OCI-LY1 (cell line): ENCODE measurements at regions not wholly inside any gene's neighbourhood (a gene's known extent, or its start where the extent isn't known, plus 50 kb on each side); places are given as distances from the start of the nearest gene placed in this dataset.

Experiments
- H2AFZ ChIP-seq: fragments of 200-600 bp; sonication (generic), shearing (Covaris generic); 2 replicates; pipeline ENCODE4 v1.6.0; 2014; ENCODE audit warnings: antibody characterized with exemption, mild to moderate bottlenecking, low read length
- H3F3A ChIP-seq: fragments of 200-600 bp; sonication (generic), shearing (Covaris generic); 2 replicates; pipeline ENCODE4 v1.6.0; 2014; ENCODE audit warnings: mild to moderate bottlenecking, antibody characterized with exemption, low read length, moderate library complexity; ENCODE audit not compliant: insufficient read depth
- H3K27ac ChIP-seq: fragments of 200-600 bp; sonication (generic); 2 replicates; pipeline ENCODE4 v1.5.1; 2014; ENCODE audit warnings: low read length, mixed run types, mild to moderate bottlenecking, low read depth; ENCODE audit not compliant: poor library complexity, severe bottlenecking
- H3K27me3 ChIP-seq: fragments of 200-600 bp; sonication (generic); 2 replicates; pipeline ENCODE4 v1.6.0; 2014; ENCODE audit warnings: antibody characterized with exemption, mild to moderate bottlenecking, low read length, moderate library complexity; ENCODE audit not compliant: insufficient read depth
- H3K36me3 ChIP-seq: fragments of 200-600 bp; sonication (generic); 2 replicates; pipeline ENCODE4 v1.6.1; 2014; ENCODE audit warnings: mild to moderate bottlenecking, antibody characterized with exemption, low read length, moderate library complexity, mixed read lengths; ENCODE audit not compliant: insufficient read depth
- H3K4me1 ChIP-seq: fragments of 200-600 bp; sonication (generic); 2 replicates; pipeline ENCODE4 v1.5.1; 2014; ENCODE audit warnings: mild to moderate bottlenecking, low read length, moderate library complexity; ENCODE audit not compliant: insufficient read depth, severe bottlenecking
- H3K4me2 ChIP-seq: fragments of 200-600 bp; sonication (generic), shearing (Covaris generic); 2 replicates; pipeline ENCODE4 v1.6.1; 2014; ENCODE audit warnings: low read length
- H3K4me3 ChIP-seq: fragments of 200-600 bp; sonication (generic); 2 replicates; pipeline ENCODE4 v1.5.1; 2014; ENCODE audit warnings: low read length, low read depth, mild to moderate bottlenecking, mixed read lengths; ENCODE audit not compliant: poor library complexity, severe bottlenecking
- H3K79me2 ChIP-seq: fragments of 200-600 bp; shearing (Covaris generic); 2 replicates; pipeline ENCODE4 v1.6.1; 2016; ENCODE audit warnings: mixed run types, low read length, mixed read lengths; ENCODE audit not compliant: insufficient read depth
- H3K9ac ChIP-seq: fragments of 200-600 bp; sonication (generic), shearing (Covaris generic); 2 replicates; pipeline ENCODE4 v1.6.1; 2014; ENCODE audit warnings: mild to moderate bottlenecking, low read length, mixed read lengths
- H3K9me2 ChIP-seq: fragments of 200-600 bp; sonication (generic), shearing (Covaris generic); 2 replicates; pipeline ENCODE4 v1.6.1; 2014; ENCODE audit warnings: low read depth, mild to moderate bottlenecking, low read length, mixed read lengths
- H3K9me3 ChIP-seq: fragments of 200-600 bp; shearing (Covaris generic); 2 replicates; pipeline ENCODE4 v1.6.1; 2014; ENCODE audit warnings: low read length, mixed read lengths
- H4K20me1 ChIP-seq: fragments of 200-600 bp; sonication (generic), shearing (Covaris generic); 2 replicates; pipeline ENCODE4 v1.6.0; 2016; ENCODE audit warnings: mild to moderate bottlenecking, low read length; ENCODE audit not compliant: insufficient read depth
- EZH2 ChIP-seq: fragments of 200-600 bp; sonication (generic), shearing (Covaris generic); IDR thresholded peaks from 2 replicates; pipeline ENCODE4 v1.8.0; 2017; ENCODE audit warnings: borderline replicate concordance, mixed run types, mild to moderate bottlenecking, antibody characterized with exemption, low read length, moderate library complexity, mixed read lengths
- TF ChIP-seq, protein P1 (sequence below): fragments of 200-600 bp; sonication (generic), shearing (Covaris generic); IDR thresholded peaks from 2 replicates; pipeline ENCODE4 v1.5.1; 2017; ENCODE audit warnings: mild to moderate bottlenecking, antibody characterized with exemption, low read length, moderate library complexity, mixed read lengths

DNA sequence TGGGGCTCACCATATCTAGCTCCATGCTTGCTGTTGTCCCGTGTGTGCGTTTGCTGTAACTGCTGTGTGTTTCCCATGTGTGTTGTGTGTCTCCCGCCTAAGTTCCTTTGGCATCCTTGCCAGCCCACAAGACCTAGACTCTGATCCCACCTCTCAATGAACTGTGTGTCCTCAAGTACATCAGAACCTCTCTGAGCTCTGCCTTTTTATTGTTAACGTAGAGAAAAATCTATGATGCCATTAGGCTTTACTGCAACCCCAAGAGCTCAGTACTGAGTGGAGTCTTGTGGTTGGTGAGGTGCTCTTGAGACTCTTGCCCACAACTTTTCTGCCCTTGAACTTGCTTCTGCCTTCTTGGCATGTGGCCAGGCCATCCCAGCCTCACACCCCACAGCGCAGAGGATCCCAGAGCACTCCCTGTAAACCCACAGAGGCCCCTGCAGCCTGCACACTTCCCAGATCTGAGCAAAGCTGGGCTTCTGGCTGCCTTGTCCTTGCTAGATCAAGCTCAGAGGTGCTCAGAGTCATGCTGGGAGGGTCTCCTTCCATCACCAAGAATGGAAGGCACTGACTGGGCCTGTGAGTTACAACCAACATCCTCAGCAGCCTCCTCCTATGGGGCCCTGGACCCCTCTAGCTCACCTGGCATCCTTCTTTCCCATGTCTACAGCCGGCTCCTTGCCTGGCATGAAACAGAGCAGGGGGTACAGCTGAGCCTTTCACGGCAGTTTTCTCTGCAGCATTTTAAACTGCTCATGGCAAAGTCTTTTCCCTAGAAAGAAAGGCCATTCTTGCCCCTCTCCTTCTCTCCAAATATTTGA is 643.4 kb downstream of the ACTR3B start:
- no peaks in the 10 kb centered on the region for H3K79me2 ChIP-seq
- no peak overlapping the region for H3K9ac ChIP-seq
- no peaks in the 10 kb centered on the region for H3K9me3 ChIP-seq
- no peaks in the 10 kb centered on the region for H3F3A ChIP-seq
- no peaks in the 10 kb centered on the region for H3K36me3 ChIP-seq
- no peaks in the 10 kb centered on the region for H3K4me1 ChIP-seq
- H3K27ac ChIP-seq = no peak overlapping the region
- H3K4me3 ChIP-seq = no peak overlapping the region
- H3K4me2 ChIP-seq = no peak overlapping the region
- H3K27me3 ChIP-seq = no peaks in the 10 kb centered on the region
- no peak overlapping the region for H2AFZ ChIP-seq
- H4K20me1 ChIP-seq = no peaks in the 10 kb centered on the region
- TF ChIP-seq, protein P1, sequence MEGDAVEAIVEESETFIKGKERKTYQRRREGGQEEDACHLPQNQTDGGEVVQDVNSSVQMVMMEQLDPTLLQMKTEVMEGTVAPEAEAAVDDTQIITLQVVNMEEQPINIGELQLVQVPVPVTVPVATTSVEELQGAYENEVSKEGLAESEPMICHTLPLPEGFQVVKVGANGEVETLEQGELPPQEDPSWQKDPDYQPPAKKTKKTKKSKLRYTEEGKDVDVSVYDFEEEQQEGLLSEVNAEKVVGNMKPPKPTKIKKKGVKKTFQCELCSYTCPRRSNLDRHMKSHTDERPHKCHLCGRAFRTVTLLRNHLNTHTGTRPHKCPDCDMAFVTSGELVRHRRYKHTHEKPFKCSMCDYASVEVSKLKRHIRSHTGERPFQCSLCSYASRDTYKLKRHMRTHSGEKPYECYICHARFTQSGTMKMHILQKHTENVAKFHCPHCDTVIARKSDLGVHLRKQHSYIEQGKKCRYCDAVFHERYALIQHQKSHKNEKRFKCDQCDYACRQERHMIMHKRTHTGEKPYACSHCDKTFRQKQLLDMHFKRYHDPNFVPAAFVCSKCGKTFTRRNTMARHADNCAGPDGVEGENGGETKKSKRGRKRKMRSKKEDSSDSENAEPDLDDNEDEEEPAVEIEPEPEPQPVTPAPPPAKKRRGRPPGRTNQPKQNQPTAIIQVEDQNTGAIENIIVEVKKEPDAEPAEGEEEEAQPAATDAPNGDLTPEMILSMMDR = no peak
- no peak for TF ChIP-seq EZH2
- H3K9me2 ChIP-seq = no peaks in the 10 kb centered on the region

DNA sequence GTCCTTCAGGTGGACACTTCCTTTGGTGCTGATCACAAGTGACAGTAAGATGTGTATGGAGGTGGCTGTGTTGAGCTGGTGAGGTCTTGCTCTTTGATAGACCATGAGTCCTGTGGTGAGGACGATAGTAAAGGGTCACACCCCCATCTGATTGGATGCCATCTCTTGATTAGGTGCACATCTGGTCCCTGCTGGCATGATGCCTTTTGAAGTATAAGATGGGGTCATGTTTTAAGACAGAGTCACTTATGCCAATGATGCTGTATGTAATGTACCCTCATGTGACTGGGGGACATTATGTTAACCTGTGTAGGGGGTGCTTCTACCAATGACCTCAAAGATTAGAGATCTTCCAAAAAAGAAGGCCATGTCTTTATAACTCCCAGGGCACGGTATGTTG is 644.6 kb downstream of the ACTR3B start:
- H2AFZ ChIP-seq = no peak overlapping the region
- no peaks in the 10 kb centered on the region for H3K9me3 ChIP-seq
- H4K20me1 ChIP-seq = no peaks in the 10 kb centered on the region
- H3K27ac ChIP-seq = no peak overlapping the region
- TF ChIP-seq EZH2 = no peak
- TF ChIP-seq, protein P1 = no peak
- H3F3A ChIP-seq = no peaks in the 10 kb centered on the region
- H3K9ac ChIP-seq = no peak overlapping the region
- no peak overlapping the region for H3K4me2 ChIP-seq
- no peak overlapping the region for H3K4me3 ChIP-seq
- no peaks in the 10 kb centered on the region for H3K36me3 ChIP-seq
- H3K79me2 ChIP-seq = no peaks in the 10 kb centered on the region
- no peaks in the 10 kb centered on the region for H3K9me2 ChIP-seq
- no peaks in the 10 kb centered on the region for H3K27me3 ChIP-seq
- H3K4me1 ChIP-seq = no peaks in the 10 kb centered on the region

DNA sequence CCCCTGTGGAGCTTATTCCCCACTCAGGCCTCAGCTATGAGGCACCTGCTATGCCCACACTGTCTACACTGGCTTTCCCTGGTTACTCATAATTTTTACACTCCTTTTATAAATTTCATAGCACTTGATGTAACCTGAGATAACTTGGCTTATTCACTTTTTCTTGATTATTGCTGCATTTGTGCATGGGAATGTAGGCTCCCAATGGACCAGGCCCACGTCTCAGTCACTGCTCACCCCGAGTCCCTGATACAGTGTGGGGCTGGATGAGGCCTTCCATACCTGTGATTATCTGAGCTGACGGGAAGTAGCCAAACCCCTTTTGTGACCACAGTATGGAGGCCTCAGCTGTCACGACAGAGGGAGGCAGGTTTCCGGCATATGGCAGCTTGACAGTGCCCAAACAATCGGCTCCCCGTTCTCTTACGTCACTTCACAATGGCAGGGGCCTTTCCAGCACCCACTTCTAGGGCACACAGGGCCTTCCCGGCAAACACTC is 645.3 kb downstream of the ACTR3B start:
- Histone ChIP-seq H3K27me3 (no peaks in the 10 kb centered on the region), H3K4me3 (no peak overlapping the region), H4K20me1 (no peaks in the 10 kb centered on the region), H3K4me2 (no peak overlapping the region), H3F3A (no peaks in the 10 kb centered on the region), H3K79me2 (no peaks in the 10 kb centered on the region), H2AFZ (no peak overlapping the region), H3K9ac (no peak overlapping the region), H3K9me3 (no peaks in the 10 kb centered on the region), H3K27ac (no peak overlapping the region), H3K36me3 (no peaks in the 10 kb centered on the region), H3K4me1 (no peaks in the 10 kb centered on the region), H3K9me2 (no peaks in the 10 kb centered on the region)
- TF ChIP-seq EZH2 = no peak
- TF ChIP-seq, protein P1 = no peak
